H9 (cell line): ENCODE measurements at regions not wholly inside any gene's neighbourhood (a gene's known extent, or its start where the extent isn't known, plus 50 kb on each side); places are given as distances from the start of the nearest gene placed in this dataset.

Source experiments
- DNase-seq: peaks from one replicate; pipeline ENCODE4 v3.0.0-alpha.2; 2017
- H2AFZ ChIP-seq: one replicate; pipeline ENCODE4 v1.6.1; 2013; ENCODE audit warnings: mild to moderate bottlenecking, low read length, control low read depth, moderate library complexity
- H2AK5ac ChIP-seq: 2 replicates; pipeline ENCODE4 v1.6.1; 2013; ENCODE audit warnings: low read length, control low read depth, mixed read lengths; ENCODE audit not compliant: insufficient read length
- H2BK120ac ChIP-seq: one replicate; pipeline ENCODE4 v1.6.1; 2013; ENCODE audit warnings: low read depth, mild to moderate bottlenecking, low read length, control low read depth, inconsistent platforms; ENCODE audit not compliant: poor library complexity, severe bottlenecking
- H2BK12ac ChIP-seq: 2 replicates; pipeline ENCODE4 v1.6.1; 2013; ENCODE audit warnings: low read length, control low read depth, mixed read lengths, low read depth; ENCODE audit not compliant: insufficient read length
- H2BK15ac ChIP-seq: 2 replicates; pipeline ENCODE4 v1.6.1; 2013; ENCODE audit warnings: low read depth, low read length, control low read depth
- H2BK20ac ChIP-seq: one replicate; pipeline ENCODE4 v1.6.1; 2013; ENCODE audit warnings: low read depth, mild to moderate bottlenecking, low read length, control low read depth, inconsistent platforms; ENCODE audit not compliant: poor library complexity, severe bottlenecking
- H2BK5ac ChIP-seq: 2 replicates; pipeline ENCODE4 v1.6.1; 2013; ENCODE audit warnings: low read length, control low read depth, mixed read lengths; ENCODE audit not compliant: insufficient read length
- H3K14ac ChIP-seq: 2 replicates; pipeline ENCODE4 v1.6.1; 2013; ENCODE audit warnings: low read length, control low read depth; ENCODE audit not compliant: insufficient read depth
- H3K18ac ChIP-seq: 2 replicates; pipeline ENCODE4 v1.6.1; 2013; ENCODE audit warnings: low read depth, mild to moderate bottlenecking, mixed read lengths, low read length, control low read depth; ENCODE audit not compliant: insufficient read length
- H3K23ac ChIP-seq: 2 replicates; pipeline ENCODE4 v1.6.1; 2013; ENCODE audit warnings: low read length, control low read depth, mixed read lengths, low read depth; ENCODE audit not compliant: insufficient read length
- H3K23me2 ChIP-seq: 2 replicates; pipeline ENCODE4 v1.6.1; 2013; ENCODE audit warnings: low read depth, mild to moderate bottlenecking, mixed read lengths, low read length, control low read depth; ENCODE audit not compliant: insufficient read length, poor library complexity, severe bottlenecking
- H3K27ac ChIP-seq: 2 replicates; pipeline ENCODE4 v1.5.1; 2013; ENCODE audit warnings: low read length, control low read depth, mixed read lengths, low read depth; ENCODE audit not compliant: insufficient read length
- H3K27me3 ChIP-seq: 2 replicates; pipeline ENCODE4 v1.6.1; 2013; ENCODE audit warnings: low read length, control low read depth, inconsistent platforms; ENCODE audit not compliant: insufficient read depth
- H3K4ac ChIP-seq: 2 replicates; pipeline ENCODE4 v1.6.1; 2013; ENCODE audit warnings: low read depth, mild to moderate bottlenecking, control low read depth, inconsistent platforms, low read length, moderate library complexity
- H3K4me1 ChIP-seq: 2 replicates; pipeline ENCODE4 v1.6.1; 2013; ENCODE audit warnings: low read length, control low read depth, inconsistent platforms; ENCODE audit not compliant: insufficient read depth
- H3K4me2 ChIP-seq: 2 replicates; pipeline ENCODE4 v1.6.1; 2013; ENCODE audit warnings: low read length, control low read depth, mixed read lengths; ENCODE audit not compliant: insufficient read length, insufficient read depth
- H3K56ac ChIP-seq: 2 replicates; pipeline ENCODE4 v1.6.1; 2013; ENCODE audit warnings: low read depth, mild to moderate bottlenecking, mixed read lengths, low read length, control low read depth; ENCODE audit not compliant: insufficient read length
- H3K79me1 ChIP-seq: 2 replicates; pipeline ENCODE4 v1.6.1; 2013; ENCODE audit warnings: low read depth, mild to moderate bottlenecking, moderate library complexity, low read length, control low read depth, inconsistent platforms; ENCODE audit not compliant: insufficient read depth, poor library complexity, severe bottlenecking
- H3K79me2 ChIP-seq: 2 replicates; pipeline ENCODE4 v1.6.1; 2013; ENCODE audit warnings: low read length, control low read depth, inconsistent platforms; ENCODE audit not compliant: insufficient read depth
- H3K9ac ChIP-seq: 2 replicates; pipeline ENCODE4 v1.6.1; 2013; ENCODE audit warnings: low read length, control low read depth, mixed read lengths; ENCODE audit not compliant: insufficient read length; ENCODE audit errors: extremely low read depth
- H3K9me3 ChIP-seq: one replicate; pipeline ENCODE4 v1.6.1; 2013; ENCODE audit warnings: low read depth, low read length, inconsistent platforms; ENCODE audit not compliant: control insufficient read depth
- H3T11ph ChIP-seq: one replicate; pipeline ENCODE4 v1.6.1; 2013; ENCODE audit warnings: mild to moderate bottlenecking, low read length, control low read depth, inconsistent platforms
- H4K20me1 ChIP-seq: one replicate; pipeline ENCODE4 v1.6.1; 2013; ENCODE audit not compliant: control insufficient read depth, insufficient read length, insufficient read depth
- H4K5ac ChIP-seq: 2 replicates; pipeline ENCODE4 v1.6.1; 2013; ENCODE audit warnings: low read depth, mild to moderate bottlenecking, mixed read lengths, low read length, control low read depth; ENCODE audit not compliant: insufficient read length
- H4K8ac ChIP-seq: replicated peaks from 2 replicates; pipeline ENCODE4 v1.6.1; 2013; ENCODE audit warnings: low read length, control low read depth, mixed read lengths, low read depth; ENCODE audit not compliant: insufficient read length
- H4K91ac ChIP-seq: 2 replicates; pipeline ENCODE4 v1.6.1; 2013; ENCODE audit warnings: low read depth, mild to moderate bottlenecking, moderate library complexity, mixed read lengths, low read length, control low read depth; ENCODE audit not compliant: insufficient read length
- H3K27ac Mint-ChIP-seq, 3 experiments: 2 replicates in 2 of 3; 3 replicates in 1 of 3; pipeline ENCODE4 v1.8.0; 2020 to 2021; ENCODE audit warnings: mixed read lengths in 3 of 3, mild to moderate bottlenecking in 1 of 3, moderate library complexity in 1 of 3
- H3K27me3 Mint-ChIP-seq: 2 replicates; pipeline ENCODE4 v1.8.0; 2021; ENCODE audit warnings: low read depth, mild to moderate bottlenecking, moderate library complexity, mixed read lengths
- H3K36me3 Mint-ChIP-seq, 3 experiments: 2 replicates in 2 of 3; 3 replicates in 1 of 3; pipeline ENCODE4 v1.8.0; 2020 to 2021; ENCODE audit warnings: low read depth in 3 of 3, mixed read lengths in 3 of 3; ENCODE audit not compliant: insufficient read depth in 1 of 3
- H3K4me1 Mint-ChIP-seq, 2 experiments: 2 replicates each; pipeline ENCODE4 v1.8.0; 2020; ENCODE audit warnings: mixed read lengths in 2 of 2
- H3K4me3 Mint-ChIP-seq, 2 experiments: 2 replicates in 1 of 2; 3 replicates in 1 of 2; pipeline ENCODE4 v1.8.0; 2020 to 2021; ENCODE audit warnings: mild to moderate bottlenecking in 2 of 2, mixed read lengths in 2 of 2, moderate library complexity in 1 of 2
- H3K9me3 Mint-ChIP-seq, 2 experiments: 2 replicates in 1 of 2; 3 replicates in 1 of 2; pipeline ENCODE4 v1.8.0; 2020; ENCODE audit warnings: mild to moderate bottlenecking in 2 of 2, mixed read lengths in 2 of 2, moderate library complexity in 1 of 2
- CTCF ChIP-seq: fragments of 200-600 bp; sonication (generic); conservative IDR thresholded peaks from 3 replicates; pipeline ENCODE4 v1.8.0; 2021; ENCODE audit warnings: antibody characterized with exemption, mild to moderate bottlenecking
- WGBS: extraction: QIAGEN DNeasy Blood & Tissue Kit; methylation state at CpG from one replicate; pipeline ENCODE4 v1.1.7; 2013; ENCODE audit warnings: missing lambda C conversion rate, low lambda C conversion rate, mixed read lengths; ENCODE audit not compliant: insufficient read length; ENCODE audit errors: extremely low coverage; 5-methylcytosine and 5-hydroxymethylcytosine counted together

- Histone ChIP-seq H3T11ph (no peak overlapping the region), H2BK12ac (no peak overlapping the region), H3K27ac (no peak overlapping the region), H3K4me1 (peaks cover 10% of the 10 kb centered on the region; the same call in 1 of the 2 replicates), H2BK120ac (no peak overlapping the region), H3K79me2 (no peaks in the 10 kb centered on the region), H3K23me2 (no peaks in the 10 kb centered on the region), H2BK5ac (no peak overlapping the region), H3K4me2 (no peak overlapping the region), H3K27me3 (no peaks in the 10 kb centered on the region), H3K56ac (no peak overlapping the region), H4K5ac (no peak overlapping the region), H2BK20ac (no peak overlapping the region), H2BK15ac (no peak overlapping the region), H3K18ac (no peak overlapping the region), H4K91ac (no peak overlapping the region), H4K8ac (no peak overlapping the region), H2AFZ (no peak overlapping the region), H3K4ac (no peak overlapping the region), H2AK5ac (no peak overlapping the region), H4K20me1 (no peaks in the 10 kb centered on the region), H3K79me1 (no peaks in the 10 kb centered on the region), H3K23ac (no peak overlapping the region), H3K9me3 (no peaks in the 10 kb centered on the region), H3K9ac (no peak overlapping the region), H3K14ac (no peak overlapping the region)
- no peak for TF ChIP-seq CTCF
- H3K4me1 Mint-ChIP-seq: peaks cover 26 to 47% of the 10 kb centered on the region in 2 experiments
- H3K36me3 Mint-ChIP-seq: peaks cover 2 to 9% (median 4%) of the 10 kb centered on the region in 3 experiments; a peak in 5 of 7 replicates
- no peak overlapping the region for H3K27ac Mint-ChIP-seq
- WGBS: no CpG with 5 or more reads among the region's 1 CpG
- H3K27me3 Mint-ChIP-seq: no peaks in the 10 kb centered on the region
- peaks cover 2 to 4% of the 10 kb centered on the region in 2 experiments; a peak in 2 of 5 replicates for H3K9me3 Mint-ChIP-seq
- DNase-seq: no peak
- no peak overlapping the region for H3K4me3 Mint-ChIP-seq
These were observed 735.0 kb upstream of the POT1 start for GRCh38 chr7:125664625-125665024.
